ENCODE measurements at regions not wholly inside any gene's neighbourhood (a gene's known extent, or its start where the extent isn't known, plus 50 kb on each side); places are given as distances from the start of the nearest gene placed in this dataset.
"Not testable (repeated sequence)": the region's sequence is repeated elsewhere in the genome, so short reads cannot be mapped to it uniquely, and the experiment has no call there.

DNA sequence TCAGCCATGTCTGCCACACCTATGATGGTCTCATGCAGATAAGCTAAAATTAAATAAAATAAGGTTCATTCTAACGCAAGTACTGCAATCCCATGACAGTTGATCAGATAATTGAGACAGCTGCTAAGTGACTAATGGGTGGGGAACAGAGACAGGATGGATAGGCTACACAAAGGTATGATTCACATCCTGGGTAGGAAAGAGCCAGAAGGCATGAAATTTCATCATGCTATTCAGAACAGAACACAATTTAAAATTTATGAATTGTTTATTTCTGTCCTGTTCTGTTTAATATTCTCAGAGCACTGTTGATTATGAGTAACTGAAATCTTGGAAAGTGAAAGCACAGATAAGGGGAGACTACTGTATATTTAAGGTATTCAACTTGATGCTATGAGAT lies 381.8 kb upstream of the SORCS1 start:
- no peak overlapping the region for H3K27ac ChIP-seq
- peak in 4 of 8 experiments; percentile 22 to 98 (median 69) for ATAC-seq (replicated peaks in 6 of 8)
- in situ Hi-C loops (cut with MboI; ENCODE audit: low pct_unique_long_range_greater_than_20kb in 2 of 9, low sequenced_read_pairs in 9 of 9, unreplicated experiment in 9 of 9), result no loop called here
- peaks cover 7 to 10% of the 10 kb centered on the region in 2 donors for H3K4me1 ChIP-seq (replicated peaks in 1 of 2)
- 0 to 100% (median 86%) methylated on average over 1 of the region's 1 CpG; no CpG with 5 or more reads in 2 of the 10 experiments for WGBS, 10 experiments
- H3K4me3 ChIP-seq, result no peak overlapping the region

DNA sequence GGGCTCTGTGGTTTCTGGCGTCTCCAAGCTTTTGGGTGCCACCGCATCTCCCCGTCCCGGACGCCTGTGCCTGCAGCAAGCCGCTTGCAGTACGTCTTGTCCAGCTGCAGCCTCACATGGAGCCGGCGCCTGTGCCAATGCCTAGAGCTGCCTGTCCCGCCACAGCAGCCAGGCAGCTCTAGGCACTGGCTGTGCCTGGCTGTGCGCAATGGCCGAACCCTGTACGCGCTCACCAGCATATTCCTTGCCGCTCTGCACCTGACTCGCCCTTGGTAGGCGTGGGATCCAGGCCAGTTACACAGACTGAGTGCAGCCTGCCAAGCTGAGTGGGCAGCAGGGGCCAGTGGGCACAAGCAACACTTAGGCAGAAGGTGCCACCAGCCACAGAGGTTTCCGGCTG lies 381.2 kb upstream of the SORCS1 start:
- Histone ChIP-seq H3K4me1 (replicated peaks in 1 of 2) (peaks cover 7 to 10% of the 10 kb centered on the region in 2 donors), H3K27ac (no peak overlapping the region), H3K4me3 (no peak overlapping the region)
- in situ Hi-C loops (cut with MboI; ENCODE audit: low pct_unique_long_range_greater_than_20kb in 2 of 9, low sequenced_read_pairs in 9 of 9, unreplicated experiment in 9 of 9), result no loop called here
- no peak for ATAC-seq (replicated peaks in 6 of 8)
- 84 to 95% (median 93%) methylated on average over 5 to 10 of the region's 18 CpGs; no CpG with 5 or more reads in 7 of the 10 experiments for WGBS, 10 experiments

DNA sequence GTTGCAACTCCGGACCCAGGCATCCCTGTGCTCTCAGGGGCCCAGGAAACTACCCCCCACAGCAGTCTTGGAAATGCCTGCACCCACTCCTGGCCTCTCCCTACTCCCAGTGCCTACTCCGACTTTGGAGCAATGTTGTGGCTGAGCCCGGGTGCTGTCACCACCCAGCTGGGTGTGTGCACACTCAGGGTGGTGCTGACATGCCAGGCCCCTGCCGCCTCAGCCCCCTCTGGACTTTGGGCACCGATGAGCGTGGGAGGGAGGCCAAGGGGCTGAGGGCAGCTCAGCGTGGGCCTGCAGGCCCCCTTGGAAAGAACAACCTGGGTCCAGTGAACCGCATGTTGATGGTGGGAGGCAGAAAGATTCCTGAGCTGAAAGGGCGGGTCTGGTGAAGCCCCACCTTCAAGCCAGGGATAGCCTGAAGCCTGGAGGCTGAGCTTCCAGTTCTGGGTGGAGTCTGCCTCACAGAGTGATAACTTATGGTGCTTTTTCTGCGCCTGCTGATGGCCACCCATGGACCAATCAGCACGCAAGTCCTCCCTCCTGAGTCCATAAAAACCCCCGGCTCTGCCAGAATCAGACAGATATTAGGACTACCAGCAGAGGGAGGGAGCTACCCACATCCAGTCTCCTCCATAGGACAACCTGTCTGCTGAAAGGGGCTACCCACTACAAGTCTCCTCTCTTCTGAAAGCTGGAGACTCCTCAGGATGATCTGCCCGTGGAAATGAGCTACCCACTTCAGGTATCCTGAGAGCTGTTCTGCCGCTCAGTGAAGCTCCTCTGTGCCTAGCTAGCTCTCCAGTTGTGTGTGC lies 380.4 kb upstream of the SORCS1 start:
- Histone ChIP-seq H3K4me1 (replicated peaks in 1 of 2) (peaks cover 7 to 10% of the 10 kb centered on the region in 2 donors), H3K4me3 (no peak overlapping the region), H3K27ac (no peak overlapping the region)
- in situ Hi-C loops (cut with MboI; ENCODE audit: low pct_unique_long_range_greater_than_20kb in 2 of 9, low sequenced_read_pairs in 9 of 9, unreplicated experiment in 9 of 9), result no loop called here
- WGBS, 10 experiments, result 72 to 100% (median 96%) methylated on average over 1 to 8 of the region's 14 CpGs; no CpG with 5 or more reads in 4 of the 10 experiments
- peak in 1 of 8 experiments; percentile 41 for ATAC-seq (replicated peaks in 6 of 8)

DNA sequence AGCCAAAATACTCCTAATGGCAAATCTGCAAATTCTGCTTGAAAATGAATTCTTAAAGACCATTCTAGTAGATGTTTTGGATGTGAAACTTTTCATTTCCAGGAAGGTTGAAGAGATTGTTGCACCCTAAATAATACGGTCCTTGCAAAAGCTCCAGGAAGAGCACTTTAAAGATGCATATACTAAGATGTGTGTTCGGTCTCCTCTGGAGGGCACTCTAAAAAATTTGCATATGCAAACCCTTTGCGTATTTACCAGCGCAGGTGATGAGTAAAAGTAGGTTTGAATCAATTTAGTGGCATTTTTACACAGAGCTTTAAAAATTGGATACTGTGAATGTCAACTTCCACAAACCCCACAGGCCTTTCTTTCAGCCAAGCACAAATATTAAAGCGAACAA lies 378.1 kb upstream of the SORCS1 start:
- Histone ChIP-seq H3K4me1 (replicated peaks in 1 of 2) (no peaks in the 10 kb centered on the region), H3K4me3 (no peak overlapping the region), H3K27ac (no peak overlapping the region)
- in situ Hi-C loops (cut with MboI; ENCODE audit: low pct_unique_long_range_greater_than_20kb in 2 of 9, low sequenced_read_pairs in 9 of 9, unreplicated experiment in 9 of 9), result no loop called here
- ATAC-seq (replicated peaks in 6 of 8), result no peak
- 44 to 100% (median 69%) methylated on average over 1 to 5 of the region's 5 CpGs; no CpG with 5 or more reads in 1 of the 10 experiments for WGBS, 10 experiments

DNA sequence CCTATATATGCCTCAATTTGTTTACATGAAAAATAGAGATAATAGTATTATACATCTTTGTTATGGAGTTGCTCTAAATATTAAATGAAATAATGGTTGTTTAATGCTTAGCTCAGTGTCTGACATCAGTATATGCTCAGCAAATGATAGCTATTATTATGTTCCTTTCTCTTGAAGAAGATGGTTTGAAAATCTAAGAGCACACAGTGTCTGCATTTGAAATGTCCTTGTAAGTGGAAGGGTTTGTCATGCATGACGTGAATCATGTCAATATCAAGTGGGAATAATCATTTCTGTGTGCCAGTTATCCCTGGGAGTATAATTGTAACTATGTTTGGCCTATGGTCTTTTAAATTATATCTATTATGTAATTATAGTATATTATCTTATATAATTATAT lies 377.5 kb upstream of the SORCS1 start:
- H3K27ac ChIP-seq, result no peak overlapping the region
- ATAC-seq (replicated peaks in 6 of 8), result no peak
- no peak overlapping the region for H3K4me3 ChIP-seq
- H3K4me1 ChIP-seq (replicated peaks in 1 of 2), result no peaks in the 10 kb centered on the region
- 0 to 100% (median 48%) methylated on average over 1 of the region's 1 CpG; no CpG with 5 or more reads in 4 of the 10 experiments for WGBS, 10 experiments
- in situ Hi-C loops (cut with MboI; ENCODE audit: low pct_unique_long_range_greater_than_20kb in 2 of 9, low sequenced_read_pairs in 9 of 9, unreplicated experiment in 9 of 9), result no loop called here

DNA sequence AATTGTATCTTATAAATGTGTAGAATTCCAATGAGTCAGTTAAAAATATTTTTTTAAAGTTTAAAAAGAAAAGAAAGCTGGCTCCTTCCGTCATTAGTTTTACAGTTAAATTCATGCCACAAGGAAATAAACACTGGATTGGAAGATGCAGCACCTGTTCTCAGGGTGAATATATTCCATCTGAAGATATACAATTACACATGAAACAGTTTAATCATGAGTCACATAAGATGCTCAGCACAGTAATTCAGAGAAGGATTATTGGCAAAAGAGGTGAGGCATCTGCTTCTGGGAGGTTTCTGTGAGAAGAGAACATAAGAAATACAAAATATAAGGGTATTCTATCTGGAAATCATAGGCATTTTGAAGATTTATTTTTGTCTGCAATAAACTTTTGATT lies 376.5 kb upstream of the SORCS1 start:
- no peak overlapping the region for H3K4me3 ChIP-seq
- in situ Hi-C loops (cut with MboI; ENCODE audit: low pct_unique_long_range_greater_than_20kb in 2 of 9, low sequenced_read_pairs in 9 of 9, unreplicated experiment in 9 of 9), result no loop called here
- H3K4me1 ChIP-seq (replicated peaks in 1 of 2), result no peaks in the 10 kb centered on the region
- H3K27ac ChIP-seq, result no peak overlapping the region
- 50 to 100% (median 100%) methylated on average over 1 of the region's 1 CpG; no CpG with 5 or more reads in 2 of the 10 experiments for WGBS, 10 experiments
- no peak for ATAC-seq (replicated peaks in 6 of 8)

DNA sequence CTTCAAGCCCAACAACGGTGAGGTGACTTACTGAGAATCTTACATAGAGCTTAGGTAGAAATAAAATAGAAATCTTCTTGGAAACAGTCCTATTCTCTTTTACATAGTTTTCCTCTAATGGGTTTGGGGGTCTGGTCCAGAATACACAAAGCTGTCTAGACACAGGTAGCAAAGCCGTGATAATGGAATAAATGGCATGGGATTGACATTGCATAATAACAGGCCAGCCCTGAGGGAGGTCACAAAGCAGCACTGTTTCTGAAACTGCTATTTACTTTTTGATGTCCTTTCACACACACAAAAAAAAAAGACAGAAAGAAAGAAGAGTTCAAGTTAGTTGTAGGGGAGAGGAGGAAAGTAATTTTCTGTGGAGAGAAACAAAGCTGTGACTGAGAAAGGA lies 364.8 kb upstream of the SORCS1 start:
- in situ Hi-C loops (cut with MboI; ENCODE audit: low pct_unique_long_range_greater_than_20kb in 2 of 9, low sequenced_read_pairs in 9 of 9, unreplicated experiment in 9 of 9), result no loop called here
- 36 to 92% (median 65%) methylated on average over 1 to 2 of the region's 2 CpGs for WGBS, 10 experiments
- Histone ChIP-seq H3K4me1 (replicated peaks in 1 of 2) (peaks cover 0 to 6% of the 10 kb centered on the region in 2 donors), H3K27ac (no peak overlapping the region), H3K4me3 (no peak overlapping the region)
- ATAC-seq (replicated peaks in 6 of 8), result no peak

DNA sequence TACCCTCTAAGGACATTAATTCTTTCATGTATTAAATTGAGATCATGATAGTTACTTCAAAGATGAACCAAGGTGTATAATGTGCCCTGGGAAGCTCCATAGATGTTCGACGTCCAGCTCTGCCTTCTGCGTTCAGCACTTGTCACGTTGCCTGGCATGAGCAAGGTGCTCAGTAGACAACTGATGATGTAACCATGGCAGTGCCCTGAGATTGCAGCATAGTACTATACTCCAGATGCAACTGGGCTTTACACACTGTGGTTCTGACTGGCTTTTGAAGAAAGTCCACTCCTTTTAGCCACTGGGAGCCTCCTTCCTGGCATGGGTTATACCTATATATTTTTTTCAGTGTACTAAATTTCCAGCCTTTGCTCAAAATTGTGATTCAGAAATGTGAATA lies 355.8 kb upstream of the SORCS1 start:
- 46 to 97% (median 90%) methylated on average over 2 to 4 of the region's 4 CpGs; no CpG with 5 or more reads in 6 of the 10 experiments for WGBS, 10 experiments
- H3K4me3 ChIP-seq, result no peak overlapping the region
- no peak for ATAC-seq (replicated peaks in 6 of 8)
- no peak overlapping the region for H3K27ac ChIP-seq
- in situ Hi-C loops (cut with MboI; ENCODE audit: low pct_unique_long_range_greater_than_20kb in 2 of 9, low sequenced_read_pairs in 9 of 9, unreplicated experiment in 9 of 9), result no loop called here
- no peaks in the 10 kb centered on the region for H3K4me1 ChIP-seq (replicated peaks in 1 of 2)

DNA sequence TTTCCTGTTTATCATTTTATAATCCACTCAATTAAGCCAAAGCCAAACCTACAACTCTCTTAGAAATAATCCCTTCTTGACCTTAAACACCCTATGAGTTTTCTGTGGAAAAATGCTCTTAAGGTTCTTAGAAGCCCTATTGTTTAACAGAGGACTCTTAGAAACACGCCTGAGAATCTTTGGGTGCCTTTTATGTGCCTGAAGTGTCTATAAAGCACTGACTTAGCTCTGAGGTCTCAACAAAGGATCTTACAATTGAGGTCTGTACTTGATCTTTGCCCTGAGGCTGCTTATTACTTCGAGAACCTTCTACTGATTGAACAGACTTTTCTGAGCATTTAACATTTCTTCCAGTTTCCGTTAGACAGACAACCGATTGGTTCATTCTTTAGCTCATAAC lies 353.3 kb upstream of the SORCS1 start:
- no peak overlapping the region for H3K4me3 ChIP-seq
- no peak for ATAC-seq (replicated peaks in 6 of 8)
- in situ Hi-C loops (cut with MboI; ENCODE audit: low pct_unique_long_range_greater_than_20kb in 2 of 9, low sequenced_read_pairs in 9 of 9, unreplicated experiment in 9 of 9), result no loop called here

DNA sequence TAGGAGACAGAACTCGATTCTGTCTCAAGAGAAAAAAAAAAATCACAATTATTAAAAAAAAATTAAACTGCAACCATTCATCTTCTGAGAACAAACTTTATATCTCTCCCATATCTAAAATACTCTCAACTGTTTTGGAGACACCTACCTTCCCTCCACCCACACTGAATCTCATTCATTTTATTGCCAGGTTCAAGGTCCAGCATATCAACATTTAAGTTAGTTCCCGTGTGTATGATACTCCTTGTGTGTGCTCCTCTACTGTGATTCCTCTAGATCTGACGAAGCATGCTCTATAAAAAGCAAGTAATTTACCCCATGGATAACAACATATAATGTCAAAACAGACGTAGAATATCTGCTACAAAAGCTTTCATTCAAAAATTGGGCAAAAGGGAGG lies 351.8 kb upstream of the SORCS1 start:
- ATAC-seq (replicated peaks in 6 of 8), result no peak
- Histone ChIP-seq H3K27ac (no peak overlapping the region), H3K4me1 (replicated peaks in 1 of 2) (no peaks in the 10 kb centered on the region), H3K4me3 (no peak overlapping the region)
- 0 to 98% (median 71%) methylated on average over 1 to 4 of the region's 4 CpGs; no CpG with 5 or more reads in 2 of the 10 experiments for WGBS, 10 experiments
- in situ Hi-C loops (cut with MboI; ENCODE audit: low pct_unique_long_range_greater_than_20kb in 2 of 9, low sequenced_read_pairs in 9 of 9, unreplicated experiment in 9 of 9), result no loop called here

More for the DNA sequence above, 353.3 kb upstream of the SORCS1 start:
- H3K4me1 ChIP-seq (replicated peaks in 1 of 2), result no peaks in the 10 kb centered on the region
- WGBS, 10 experiments, result 0 to 89% (median 62%) methylated on average over 1 to 4 of the region's 4 CpGs
- no peak overlapping the region for H3K27ac ChIP-seq

DNA sequence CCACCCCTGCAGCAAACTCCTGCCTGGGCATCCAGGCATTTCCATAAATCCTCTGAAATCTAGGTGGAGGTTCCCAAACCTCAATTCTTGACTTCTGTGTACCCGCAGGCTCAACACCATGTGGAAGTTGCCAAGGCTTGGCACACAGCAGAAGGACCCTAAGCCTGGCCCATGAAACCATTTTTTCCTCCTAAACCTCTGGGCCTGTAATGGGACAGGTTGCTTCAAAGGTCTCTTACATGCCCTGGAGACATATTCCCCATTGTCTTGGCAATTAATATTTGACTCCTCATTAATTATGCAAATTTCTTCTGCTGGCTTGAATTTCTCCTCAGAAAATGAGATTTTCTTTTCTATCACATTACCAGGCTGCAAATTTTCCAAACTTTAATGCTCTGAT lies 339.5 kb upstream of the SORCS1 start:
- 0 to 70% (median 33%) methylated on average over 1 of the region's 1 CpG; no CpG with 5 or more reads in 5 of the 10 experiments for WGBS, 10 experiments
- H3K4me3 ChIP-seq; H3K27ac ChIP-seq; H3K4me1 ChIP-seq (replicated peaks in 1 of 2); ATAC-seq (replicated peaks in 6 of 8); in situ Hi-C loops (cut with MboI; ENCODE audit: low pct_unique_long_range_greater_than_20kb in 2 of 9, low sequenced_read_pairs in 9 of 9, unreplicated experiment in 9 of 9): not testable (repeated sequence)

DNA sequence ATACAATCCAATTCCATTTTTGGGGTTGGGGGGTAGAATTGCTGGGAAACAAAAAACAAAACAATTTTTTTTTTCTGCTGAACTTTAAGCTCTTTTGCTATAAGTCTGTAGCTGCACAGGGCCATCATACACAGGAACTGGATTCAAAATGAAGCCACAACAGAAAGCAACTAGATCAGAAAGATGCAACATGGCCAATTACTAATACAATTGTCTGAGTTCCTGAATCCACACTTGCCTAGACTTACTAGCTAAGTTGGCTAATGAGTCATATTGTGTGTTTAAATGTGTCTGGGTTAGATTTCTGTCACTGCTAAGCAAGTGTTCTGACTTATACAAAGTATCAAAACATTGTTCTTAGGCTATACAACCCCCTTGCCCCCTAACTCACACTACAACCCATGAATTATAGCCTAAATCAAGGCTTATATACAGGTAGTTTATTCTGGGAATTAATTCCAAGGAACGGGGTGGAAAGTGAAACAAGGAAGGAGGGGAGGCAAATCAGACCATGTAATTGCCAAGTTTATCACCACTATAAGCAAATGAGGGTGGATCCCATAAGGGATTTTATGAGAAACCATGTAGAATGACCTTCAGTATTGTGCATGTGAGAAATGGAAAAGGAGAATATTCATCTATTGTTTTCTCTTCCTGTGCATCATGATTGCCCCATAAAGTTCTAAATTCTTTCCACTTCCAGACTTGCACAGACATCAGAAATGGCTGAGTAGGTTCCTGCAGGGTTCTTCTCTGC lies 337.9 kb upstream of the SORCS1 start:
- no peak overlapping the region for H3K27ac ChIP-seq
- H3K4me3 ChIP-seq, result no peak overlapping the region
- H3K4me1 ChIP-seq (replicated peaks in 1 of 2), result no peaks in the 10 kb centered on the region
- in situ Hi-C loops (cut with MboI; ENCODE audit: low pct_unique_long_range_greater_than_20kb in 2 of 9, low sequenced_read_pairs in 9 of 9, unreplicated experiment in 9 of 9), result no loop called here
- 75 to 93% (median 82%) methylated on average over 1 of the region's 1 CpG; no CpG with 5 or more reads in 6 of the 10 experiments for WGBS, 10 experiments
- peak in 1 of 8 experiments; percentile 52 for ATAC-seq (replicated peaks in 6 of 8)

DNA sequence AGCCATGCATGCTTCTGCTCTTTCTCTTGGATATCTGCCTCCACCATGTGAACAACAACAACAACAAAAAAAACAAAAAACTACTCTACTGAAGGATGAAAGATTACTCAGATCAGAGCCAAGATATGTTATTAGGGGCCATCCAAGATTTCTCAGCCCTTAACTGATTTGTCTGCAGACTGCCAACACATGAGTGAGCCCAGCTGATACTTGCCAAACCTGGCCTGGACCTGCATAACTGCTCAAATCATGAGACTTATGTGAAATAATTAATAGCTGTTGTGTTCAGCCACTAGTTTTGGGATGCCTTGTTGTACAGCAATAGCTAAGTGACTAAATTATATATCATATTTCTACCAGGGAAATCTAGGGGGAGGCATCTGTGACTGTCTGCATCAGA lies 334.5 kb upstream of the SORCS1 start:
- H3K4me3 ChIP-seq, result no peak overlapping the region
- H3K4me1 ChIP-seq (replicated peaks in 1 of 2), result no peaks in the 10 kb centered on the region
- in situ Hi-C loops (cut with MboI; ENCODE audit: low pct_unique_long_range_greater_than_20kb in 2 of 9, low sequenced_read_pairs in 9 of 9, unreplicated experiment in 9 of 9), result no loop called here
- ATAC-seq (replicated peaks in 6 of 8), result no peak
- H3K27ac ChIP-seq, result no peak overlapping the region
